Liver (tissue), 2 donors: ENCODE measurements at regions not wholly inside any gene's neighbourhood (a gene's known extent, or its start where the extent isn't known, plus 50 kb on each side); places are given as distances from the start of the nearest gene placed in this dataset.

ENCODE experiments used
- RAD21 ChIP-seq, 2 donors: IDR thresholded peaks; 2 replicates each; pipeline ENCODE4 v1.6.1; 2016; ENCODE audit warnings: antibody characterized with exemption in 2 of 2, mild to moderate bottlenecking in 2 of 2
- YY1 ChIP-seq: IDR thresholded peaks from 2 replicates; pipeline ENCODE4 v1.6.1; 2016; ENCODE audit warnings: antibody characterized with exemption, mild to moderate bottlenecking
- donor health status: healthy.

DNA sequence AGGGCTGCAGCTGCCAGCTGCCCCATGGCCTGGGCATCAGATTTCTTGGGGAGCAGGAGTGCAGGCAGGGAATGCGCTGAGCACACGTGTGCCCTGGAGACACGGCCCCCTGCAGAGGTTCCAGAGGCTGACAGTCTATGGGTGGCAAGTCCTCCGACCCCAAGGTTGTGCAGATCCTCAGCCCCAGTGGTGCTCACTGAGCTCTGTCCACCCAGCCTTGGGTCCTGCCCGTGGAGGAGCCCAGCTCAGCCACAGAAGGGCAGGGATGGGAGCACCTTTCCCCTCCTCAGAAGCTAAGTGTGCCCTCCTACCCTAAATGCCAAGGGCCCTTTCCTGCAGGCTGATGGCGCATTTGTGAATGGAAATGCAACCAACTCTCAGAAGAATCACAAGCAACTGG, 341.0 kb downstream of the IRX2 start:
- TF ChIP-seq YY1 (no peak), RAD21 (IDR thresholded peaks at IDR 0.05) (no peak)
